SK-N-SH treated with all-trans-retinoic acid at 6 μM for 48 hours (cell line): ENCODE measurements at regions not wholly inside any gene's neighbourhood (a gene's known extent, or its start where the extent isn't known, plus 50 kb on each side); places are given as distances from the start of the nearest gene placed in this dataset.

Experiments
- ATAC-seq: fragments of 200-7000 bp; cut with Tn5 transposase; 3 replicates; pipeline ENCODE4 v1.9.1; 2020; ENCODE audit warnings: mild to moderate bottlenecking, moderate library complexity
- ARNTL ChIP-seq: fragments of 450-650 bp; formaldehyde crosslinking; IDR thresholded peaks from 2 replicates; pipeline ENCODE4 v1.5.0; 2020; ENCODE audit warnings: low read depth, mild to moderate bottlenecking, moderate library complexity, borderline replicate concordance
- BACH2 ChIP-seq: fragments of 250-450 bp; sonication (Bioruptor Pico); IDR thresholded peaks from 2 replicates; pipeline ENCODE4 v1.9.0; 2021; ENCODE audit warnings: mild to moderate bottlenecking, borderline replicate concordance
- CSDC2 ChIP-seq: fragments of 250-450 bp; sonication (Bioruptor Pico); IDR thresholded peaks from 2 replicates; pipeline ENCODE4 v1.5.0; 2020; ENCODE audit warnings: mild to moderate bottlenecking, moderate library complexity
- ESRRG ChIP-seq: fragments of 250-450 bp; sonication (Bioruptor Pico); IDR thresholded peaks from 2 replicates; pipeline ENCODE4 v1.6.1; 2021; ENCODE audit warnings: mild to moderate bottlenecking
- ISL1 ChIP-seq: fragments of 250-450 bp; sonication (Bioruptor Pico); IDR thresholded peaks from 2 replicates; pipeline ENCODE4 v2.1.2; 2022; ENCODE audit warnings: mild to moderate bottlenecking, moderate library complexity
- OSR1 ChIP-seq: fragments of 250-450 bp; sonication (Bioruptor Pico); IDR thresholded peaks from 2 replicates; pipeline ENCODE4 v1.8.0; 2022; ENCODE audit warnings: moderate library complexity, mild to moderate bottlenecking, inconsistent platforms
- PPARA ChIP-seq: fragments of 250-450 bp; sonication (Bioruptor Pico); IDR thresholded peaks from 2 replicates; pipeline ENCODE4 v1.5.0; 2020; ENCODE audit warnings: mild to moderate bottlenecking, borderline replicate concordance
- RARB ChIP-seq: fragments of 250-450 bp; sonication (Bioruptor Pico); IDR thresholded peaks from 2 replicates; pipeline ENCODE4 v1.8.0; 2021; ENCODE audit warnings: mild to moderate bottlenecking, moderate library complexity
- SNAI2 ChIP-seq: fragments of 250-450 bp; sonication (Bioruptor Pico); IDR thresholded peaks from 2 replicates; pipeline ENCODE4 v1.5.0; 2020; ENCODE audit warnings: mild to moderate bottlenecking, moderate library complexity
- TCF4 ChIP-seq: fragments of 250-450 bp; sonication (Bioruptor Pico); IDR thresholded peaks from 2 replicates; pipeline ENCODE4 v1.8.0; 2021; ENCODE audit warnings: mild to moderate bottlenecking, moderate library complexity, borderline replicate concordance
- TOX ChIP-seq: fragments of 250-450 bp; sonication (Bioruptor Pico); IDR thresholded peaks from 2 replicates; pipeline ENCODE4 v1.8.0; 2021; ENCODE audit warnings: mild to moderate bottlenecking, moderate library complexity, borderline replicate concordance
- ZC3H10 ChIP-seq: fragments of 250-450 bp; sonication (Bioruptor Pico); IDR thresholded peaks from 2 replicates; pipeline ENCODE4 v1.5.1; 2021; ENCODE audit warnings: mild to moderate bottlenecking, moderate library complexity
- ZFP3 ChIP-seq: fragments of 250-450 bp; sonication (Bioruptor Pico); IDR thresholded peaks from 2 replicates; pipeline ENCODE4 v1.5.0; 2020; ENCODE audit warnings: mild to moderate bottlenecking, moderate library complexity
- ZNF70 ChIP-seq: fragments of 450-650 bp; formaldehyde crosslinking; IDR thresholded peaks from 2 replicates; pipeline ENCODE4 v1.5.0; 2020; ENCODE audit warnings: mild to moderate bottlenecking, moderate library complexity
- ZNF8 ChIP-seq: fragments of 450-650 bp; formaldehyde crosslinking; IDR thresholded peaks from 2 replicates; pipeline ENCODE4 v1.5.0; 2020; ENCODE audit warnings: mild to moderate bottlenecking, moderate library complexity
- TF ChIP-seq, protein P1 (sequence below): fragments of 250-450 bp; sonication (Bioruptor Pico); IDR thresholded peaks from 2 replicates; pipeline ENCODE4 v1.8.0; 2021; ENCODE audit warnings: low read depth, mild to moderate bottlenecking, moderate library complexity, borderline replicate concordance
- TF ChIP-seq, protein P2 (sequence below): fragments of 250-450 bp; sonication (Bioruptor Pico); IDR thresholded peaks from 2 replicates; pipeline ENCODE4 v1.5.1; 2020; ENCODE audit warnings: low read depth, mild to moderate bottlenecking, moderate library complexity
- TF ChIP-seq, protein P3 (sequence below): fragments of 250-450 bp; sonication (Bioruptor Pico); IDR thresholded peaks from 2 replicates; pipeline ENCODE4 v1.8.0; 2020; ENCODE audit warnings: mild to moderate bottlenecking, moderate library complexity, borderline replicate concordance
- TF ChIP-seq, protein P4 (sequence below): fragments of 250-450 bp; sonication (Bioruptor Pico); IDR thresholded peaks from 2 replicates; pipeline ENCODE4 v1.5.1; 2021; ENCODE audit warnings: mild to moderate bottlenecking, moderate library complexity

- TF ChIP-seq ZFP3 (CRISPR knock-in tag) (no peak), OSR1 (no peak), TCF4 (CRISPR knock-in tag) (no peak), ZC3H10 (no peak), ISL1 (CRISPR knock-in tag) (no peak), CSDC2 (no peak), BACH2 (CRISPR knock-in tag) (no peak), ARNTL (CRISPR knock-in tag) (no peak), ESRRG (CRISPR knock-in tag) (no peak), SNAI2 (CRISPR knock-in tag) (no peak), TOX (CRISPR knock-in tag) (no peak), ZNF8 (CRISPR knock-in tag) (no peak), PPARA (CRISPR knock-in tag) (no peak), ZNF70 (CRISPR knock-in tag) (no peak)
- TF ChIP-seq, protein P1, sequence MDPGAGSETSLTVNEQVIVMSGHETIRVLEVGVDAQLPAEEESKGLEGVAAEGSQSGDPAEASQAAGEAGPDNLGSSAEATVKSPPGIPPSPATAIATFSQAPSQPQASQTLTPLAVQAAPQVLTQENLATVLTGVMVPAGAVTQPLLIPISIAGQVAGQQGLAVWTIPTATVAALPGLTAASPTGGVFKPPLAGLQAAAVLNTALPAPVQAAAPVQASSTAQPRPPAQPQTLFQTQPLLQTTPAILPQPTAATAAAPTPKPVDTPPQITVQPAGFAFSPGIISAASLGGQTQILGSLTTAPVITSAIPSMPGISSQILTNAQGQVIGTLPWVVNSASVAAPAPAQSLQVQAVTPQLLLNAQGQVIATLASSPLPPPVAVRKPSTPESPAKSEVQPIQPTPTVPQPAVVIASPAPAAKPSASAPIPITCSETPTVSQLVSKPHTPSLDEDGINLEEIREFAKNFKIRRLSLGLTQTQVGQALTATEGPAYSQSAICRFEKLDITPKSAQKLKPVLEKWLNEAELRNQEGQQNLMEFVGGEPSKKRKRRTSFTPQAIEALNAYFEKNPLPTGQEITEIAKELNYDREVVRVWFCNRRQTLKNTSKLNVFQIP (CRISPR knock-in tag) = no peak
- TF ChIP-seq, protein P2, sequence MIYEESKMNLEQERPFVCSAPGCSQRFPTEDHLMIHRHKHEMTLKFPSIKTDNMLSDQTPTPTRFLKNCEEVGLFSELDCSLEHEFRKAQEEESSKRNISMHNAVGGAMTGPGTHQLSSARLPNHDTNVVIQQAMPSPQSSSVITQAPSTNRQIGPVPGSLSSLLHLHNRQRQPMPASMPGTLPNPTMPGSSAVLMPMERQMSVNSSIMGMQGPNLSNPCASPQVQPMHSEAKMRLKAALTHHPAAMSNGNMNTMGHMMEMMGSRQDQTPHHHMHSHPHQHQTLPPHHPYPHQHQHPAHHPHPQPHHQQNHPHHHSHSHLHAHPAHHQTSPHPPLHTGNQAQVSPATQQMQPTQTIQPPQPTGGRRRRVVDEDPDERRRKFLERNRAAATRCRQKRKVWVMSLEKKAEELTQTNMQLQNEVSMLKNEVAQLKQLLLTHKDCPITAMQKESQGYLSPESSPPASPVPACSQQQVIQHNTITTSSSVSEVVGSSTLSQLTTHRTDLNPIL (CRISPR knock-in tag) = no peak
- TF ChIP-seq, protein P3, sequence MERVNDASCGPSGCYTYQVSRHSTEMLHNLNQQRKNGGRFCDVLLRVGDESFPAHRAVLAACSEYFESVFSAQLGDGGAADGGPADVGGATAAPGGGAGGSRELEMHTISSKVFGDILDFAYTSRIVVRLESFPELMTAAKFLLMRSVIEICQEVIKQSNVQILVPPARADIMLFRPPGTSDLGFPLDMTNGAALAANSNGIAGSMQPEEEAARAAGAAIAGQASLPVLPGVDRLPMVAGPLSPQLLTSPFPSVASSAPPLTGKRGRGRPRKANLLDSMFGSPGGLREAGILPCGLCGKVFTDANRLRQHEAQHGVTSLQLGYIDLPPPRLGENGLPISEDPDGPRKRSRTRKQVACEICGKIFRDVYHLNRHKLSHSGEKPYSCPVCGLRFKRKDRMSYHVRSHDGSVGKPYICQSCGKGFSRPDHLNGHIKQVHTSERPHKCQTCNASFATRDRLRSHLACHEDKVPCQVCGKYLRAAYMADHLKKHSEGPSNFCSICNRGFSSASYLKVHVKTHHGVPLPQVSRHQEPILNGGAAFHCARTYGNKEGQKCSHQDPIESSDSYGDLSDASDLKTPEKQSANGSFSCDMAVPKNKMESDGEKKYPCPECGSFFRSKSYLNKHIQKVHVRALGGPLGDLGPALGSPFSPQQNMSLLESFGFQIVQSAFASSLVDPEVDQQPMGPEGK (CRISPR knock-in tag) = no peak
- TF ChIP-seq, protein P4, sequence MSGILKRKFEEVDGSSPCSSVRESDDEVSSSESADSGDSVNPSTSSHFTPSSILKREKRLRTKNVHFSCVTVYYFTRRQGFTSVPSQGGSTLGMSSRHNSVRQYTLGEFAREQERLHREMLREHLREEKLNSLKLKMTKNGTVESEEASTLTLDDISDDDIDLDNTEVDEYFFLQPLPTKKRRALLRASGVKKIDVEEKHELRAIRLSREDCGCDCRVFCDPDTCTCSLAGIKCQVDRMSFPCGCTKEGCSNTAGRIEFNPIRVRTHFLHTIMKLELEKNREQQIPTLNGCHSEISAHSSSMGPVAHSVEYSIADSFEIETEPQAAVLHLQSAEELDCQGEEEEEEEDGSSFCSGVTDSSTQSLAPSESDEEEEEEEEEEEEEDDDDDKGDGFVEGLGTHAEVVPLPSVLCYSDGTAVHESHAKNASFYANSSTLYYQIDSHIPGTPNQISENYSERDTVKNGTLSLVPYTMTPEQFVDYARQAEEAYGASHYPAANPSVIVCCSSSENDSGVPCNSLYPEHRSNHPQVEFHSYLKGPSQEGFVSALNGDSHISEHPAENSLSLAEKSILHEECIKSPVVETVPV (CRISPR knock-in tag) = no peak
- no peak for ATAC-seq
These were observed 259.8 kb upstream of the KLF14 start for GRCh38 chr7:130993671-130994365.

- TF ChIP-seq, protein P3 (CRISPR knock-in tag) = no peak
- no peak for TF ChIP-seq ZC3H10
- TF ChIP-seq SNAI2 (CRISPR knock-in tag) = no peak
- no peak for TF ChIP-seq ZFP3 (CRISPR knock-in tag)
- TF ChIP-seq, protein P1 (CRISPR knock-in tag) = no peak
- no peak for TF ChIP-seq ESRRG (CRISPR knock-in tag)
- TF ChIP-seq, protein P2 (CRISPR knock-in tag) = no peak
- TF ChIP-seq ZNF8 (CRISPR knock-in tag) = no peak
- TF ChIP-seq PPARA (CRISPR knock-in tag) = no peak
- no peak for TF ChIP-seq ISL1 (CRISPR knock-in tag)
- TF ChIP-seq CSDC2 = no peak
- TF ChIP-seq RARB (CRISPR knock-in tag) = no peak
- no peak for ATAC-seq
These were observed 260.5 kb upstream of the KLF14 start for GRCh38 chr7:130994378-130995115.
